ENCODE measurements at regions not wholly inside any gene's neighbourhood (a gene's known extent, or its start where the extent isn't known, plus 50 kb on each side); places are given as distances from the start of the nearest gene placed in this dataset.

DNA sequence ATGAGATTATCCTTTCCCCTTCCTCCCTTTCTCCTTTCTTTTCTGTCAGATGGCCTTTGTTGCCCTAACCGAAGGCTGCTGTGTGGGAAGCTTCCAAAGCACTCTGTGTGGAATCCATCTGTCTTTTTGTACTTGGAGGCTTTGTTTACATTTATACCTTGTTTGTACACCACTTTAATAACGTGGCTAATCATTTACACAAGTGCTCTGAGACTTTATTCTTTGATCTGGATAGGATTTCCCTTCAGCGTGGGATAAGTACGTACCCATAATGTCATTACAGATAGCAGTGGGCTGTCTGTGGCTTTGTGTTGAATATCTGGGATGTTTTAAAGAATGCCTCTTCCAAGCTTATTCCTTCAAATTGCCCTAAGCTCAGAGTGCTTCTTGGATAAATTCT lies 684.7 kb upstream of the SLITRK5 start:
- TF ChIP-seq CTCF (IDR thresholded peaks at IDR 0.05; ENCODE audit: low read length), result no peak
- TF ChIP-seq EZH2 (IDR thresholded peaks at IDR 0.05; ENCODE audit: borderline replicate concordance, low read length), result no peak

All from OCI-LY1 (cell line).